ENCODE measurements at regions not wholly inside any gene's neighbourhood (a gene's known extent, or its start where the extent isn't known, plus 50 kb on each side); places are given as distances from the start of the nearest gene placed in this dataset.
A peak's percentile ranks its signal among the peaks of the same experiment; 100 is the strongest.

DNA sequence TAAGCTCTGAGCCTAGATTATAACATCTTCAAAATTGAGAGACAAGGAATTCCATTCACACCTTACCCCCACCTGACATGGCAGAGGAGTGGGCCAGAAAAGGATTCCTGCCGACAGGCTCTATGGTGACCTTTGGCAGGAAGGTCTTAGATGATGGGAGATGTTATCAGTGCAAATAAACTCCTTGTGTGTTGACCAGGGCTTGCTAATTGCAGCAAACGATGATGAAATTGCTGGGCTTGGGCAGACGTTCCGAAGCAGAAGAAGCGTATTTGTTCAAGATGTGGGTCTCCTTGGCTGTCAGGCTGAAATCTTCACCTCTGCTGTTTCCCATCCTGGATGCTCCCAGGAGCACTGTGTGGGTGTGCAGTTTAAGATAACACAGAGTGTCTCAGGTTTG lies 183.7 kb upstream of the CADM1 start:
- Histone ChIP-seq H3K4me2 (replicated peaks; ENCODE audit: extremely low read depth, low read length, poor library complexity, severe bottlenecking) (no peak overlapping the region), H3K27me3 (ENCODE audit: control insufficient read depth in 2 of 2, insufficient read depth in 2 of 2, low read length in 2 of 2) (peaks cover 11 to 38% of the 10 kb centered on the region in 2 donors), H3K36me3 (replicated peaks in 1 of 2; ENCODE audit: control insufficient read depth in 1 of 2, insufficient read depth in 2 of 2, low read length in 2 of 2) (no peaks in the 10 kb centered on the region), H3K4me3 (replicated peaks in 1 of 3; ENCODE audit: low read depth in 2 of 3, low read length in 3 of 3) (no peak overlapping the region), H3K9ac (ENCODE audit: insufficient read depth, low read length, poor library complexity, severe bottlenecking) (no peak overlapping the region), H3K79me2 (ENCODE audit: insufficient read depth, low read length) (no peaks in the 10 kb centered on the region), H3K4me1 (ENCODE audit: control insufficient read depth in 1 of 2, insufficient read depth in 2 of 2, low read length in 2 of 2) (no peaks in the 10 kb centered on the region), H2AFZ (ENCODE audit: insufficient read depth, low read depth, low read length, poor library complexity, severe bottlenecking) (no peak overlapping the region), H4K20me1 (ENCODE audit: insufficient read depth, low read length) (no peaks in the 10 kb centered on the region), H3K9me3 (replicated peaks in 1 of 2; ENCODE audit: control insufficient read depth in 1 of 2, insufficient read depth in 1 of 2, low read length in 2 of 2) (no peaks in the 10 kb centered on the region), H3K27ac (ENCODE audit: low read depth in 1 of 2, low read length in 2 of 2) (no peak overlapping the region)
- Mint-ChIP-seq H3K27me3 (ENCODE audit: low read depth in 3 of 3) (peaks cover 36 to 58% (median 48%) of the 10 kb centered on the region in 3 donors), H3K4me1 (no peaks in the 10 kb centered on the region), H3K4me3 (peak overlapping the region in 1 of 2 donors; percentile 13), H3K27ac (no peak overlapping the region), H3K36me3 (no peaks in the 10 kb centered on the region), H3K9me3 (peaks cover 0 to 8% (median 3%) of the 10 kb centered on the region in 7 donors)
- TF ChIP-seq, protein P1, sequence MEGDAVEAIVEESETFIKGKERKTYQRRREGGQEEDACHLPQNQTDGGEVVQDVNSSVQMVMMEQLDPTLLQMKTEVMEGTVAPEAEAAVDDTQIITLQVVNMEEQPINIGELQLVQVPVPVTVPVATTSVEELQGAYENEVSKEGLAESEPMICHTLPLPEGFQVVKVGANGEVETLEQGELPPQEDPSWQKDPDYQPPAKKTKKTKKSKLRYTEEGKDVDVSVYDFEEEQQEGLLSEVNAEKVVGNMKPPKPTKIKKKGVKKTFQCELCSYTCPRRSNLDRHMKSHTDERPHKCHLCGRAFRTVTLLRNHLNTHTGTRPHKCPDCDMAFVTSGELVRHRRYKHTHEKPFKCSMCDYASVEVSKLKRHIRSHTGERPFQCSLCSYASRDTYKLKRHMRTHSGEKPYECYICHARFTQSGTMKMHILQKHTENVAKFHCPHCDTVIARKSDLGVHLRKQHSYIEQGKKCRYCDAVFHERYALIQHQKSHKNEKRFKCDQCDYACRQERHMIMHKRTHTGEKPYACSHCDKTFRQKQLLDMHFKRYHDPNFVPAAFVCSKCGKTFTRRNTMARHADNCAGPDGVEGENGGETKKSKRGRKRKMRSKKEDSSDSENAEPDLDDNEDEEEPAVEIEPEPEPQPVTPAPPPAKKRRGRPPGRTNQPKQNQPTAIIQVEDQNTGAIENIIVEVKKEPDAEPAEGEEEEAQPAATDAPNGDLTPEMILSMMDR (IDR thresholded peaks at IDR 0.05) = no peak
- no peak for DNase-seq
- WGBS (ENCODE audit: insufficient coverage) = 72% methylated on average over 3 of the region's 5 CpGs
- intact Hi-C loops (cut with micrococcal nuclease) = no loop called here

DNA sequence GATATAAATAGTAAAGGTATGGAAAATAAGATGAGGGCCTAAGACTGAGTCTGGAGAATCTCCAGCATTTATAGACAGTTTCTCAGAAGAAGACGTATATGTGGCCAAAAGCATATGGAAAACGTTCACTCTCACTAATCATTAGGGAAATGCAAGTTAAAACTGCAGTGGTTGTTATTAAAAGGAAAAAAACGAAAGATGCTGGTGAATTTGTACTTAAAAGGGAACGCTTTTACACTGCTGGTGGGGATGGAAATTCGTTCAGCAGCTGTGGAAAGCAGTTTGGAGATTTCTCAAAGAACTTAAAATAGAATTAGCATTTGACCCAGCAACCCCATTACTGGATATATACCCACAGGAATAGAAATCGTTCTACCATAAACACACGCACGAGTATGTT lies 180.5 kb upstream of the CADM1 start:
- Mint-ChIP-seq H3K27me3 (ENCODE audit: low read depth in 3 of 3) (peaks cover 28 to 46% (median 39%) of the 10 kb centered on the region in 3 donors), H3K4me1 (no peaks in the 10 kb centered on the region), H3K9me3 (peaks cover 0 to 8% (median 3%) of the 10 kb centered on the region in 7 donors), H3K27ac (no peak overlapping the region), H3K36me3 (no peaks in the 10 kb centered on the region), H3K4me3 (no peak overlapping the region)
- Histone ChIP-seq H3K27me3 (ENCODE audit: control insufficient read depth in 2 of 2, insufficient read depth in 2 of 2, low read length in 2 of 2) (peaks cover 11 to 26% of the 10 kb centered on the region in 2 donors), H3K36me3 (replicated peaks in 1 of 2; ENCODE audit: control insufficient read depth in 1 of 2, insufficient read depth in 2 of 2, low read length in 2 of 2) (no peaks in the 10 kb centered on the region), H3K9me3 (replicated peaks in 1 of 2; ENCODE audit: control insufficient read depth in 1 of 2, insufficient read depth in 1 of 2, low read length in 2 of 2) (no peaks in the 10 kb centered on the region), H3K27ac (ENCODE audit: low read depth in 1 of 2, low read length in 2 of 2) (no peak overlapping the region), H2AFZ (ENCODE audit: insufficient read depth, low read depth, low read length, poor library complexity, severe bottlenecking) (no peak overlapping the region), H3K9ac (ENCODE audit: insufficient read depth, low read length, poor library complexity, severe bottlenecking) (no peak overlapping the region), H3K4me3 (replicated peaks in 1 of 3; ENCODE audit: low read depth in 2 of 3, low read length in 3 of 3) (no peak overlapping the region), H3K79me2 (ENCODE audit: insufficient read depth, low read length) (no peaks in the 10 kb centered on the region), H4K20me1 (ENCODE audit: insufficient read depth, low read length) (no peaks in the 10 kb centered on the region), H3K4me2 (replicated peaks; ENCODE audit: extremely low read depth, low read length, poor library complexity, severe bottlenecking) (no peak overlapping the region), H3K4me1 (ENCODE audit: control insufficient read depth in 1 of 2, insufficient read depth in 2 of 2, low read length in 2 of 2) (no peaks in the 10 kb centered on the region)
- intact Hi-C loops (cut with micrococcal nuclease) = no loop called here
- WGBS (ENCODE audit: insufficient coverage) = 92% methylated on average over 3 of the region's 8 CpGs
- TF ChIP-seq, protein P1 (IDR thresholded peaks at IDR 0.05) = no peak
- no peak for DNase-seq

Data from CD14-positive monocyte (primary cell).